HepG2 (cell line): ENCODE measurements at regions not wholly inside any gene's neighbourhood (a gene's known extent, or its start where the extent isn't known, plus 50 kb on each side); places are given as distances from the start of the nearest gene placed in this dataset.

Experiments
- ATF7-NPFF ChIP-seq: sonication (generic); formaldehyde crosslinking; IDR thresholded peaks from 2 replicates; pipeline ENCODE4 v1.8.1; 2023; ENCODE audit warnings: mild to moderate bottlenecking, low read depth, missing genetic modification reagents, moderate library complexity
- CCDC6 ChIP-seq: sonication (generic); formaldehyde crosslinking; IDR thresholded peaks from 2 replicates; pipeline ENCODE4 v1.8.1; 2022; ENCODE audit warnings: mild to moderate bottlenecking, missing genetic modification reagents, moderate library complexity
- ETV6 ChIP-seq: sonication (generic); formaldehyde crosslinking; conservative IDR thresholded peaks from 2 replicates; pipeline ENCODE4 v1.4.0; 2020; ENCODE audit warnings: missing genetic modification reagents
- FOXK2 ChIP-seq: fragments of 450-650 bp; IDR thresholded peaks from 2 replicates; pipeline ENCODE4 v1.6.1; 2016
- GPN1 ChIP-seq: sonication (generic); formaldehyde crosslinking; IDR thresholded peaks from 2 replicates; pipeline ENCODE4 v1.5.1; 2020; ENCODE audit warnings: missing genetic modification reagents, borderline replicate concordance
- HNRNPH1 ChIP-seq: fragments of 200-400 bp; formaldehyde crosslinking; optimal IDR thresholded peaks from 2 replicates; pipeline ENCODE3; 2017; ENCODE audit warnings: mild to moderate bottlenecking, low read depth, low read length
- KLF13 ChIP-seq: sonication (generic); formaldehyde crosslinking; IDR thresholded peaks from 2 replicates; pipeline ENCODE4 v1.4.0; 2020; ENCODE audit warnings: mild to moderate bottlenecking, missing genetic modification reagents
- MAZ ChIP-seq, 2 experiments: sonication (generic) in 1 of 2; formaldehyde crosslinking in 1 of 2; IDR thresholded peaks; 2 replicates each; pipeline versions ENCODE4 v1.5.0 to v1.6.1; 2012 to 2020; ENCODE audit warnings: low read depth in 2 of 2, mild to moderate bottlenecking in 2 of 2, borderline replicate concordance in 1 of 2, improper control_type of control experiment in 1 of 2, low read length in 1 of 2, missing genetic modification reagents in 1 of 2, moderate library complexity in 1 of 2
- MED13 ChIP-seq: sonication (generic); formaldehyde crosslinking; IDR thresholded peaks from 2 replicates; pipeline ENCODE4 v1.5.0; 2020; ENCODE audit warnings: missing genetic modification reagents
- ZKSCAN5 ChIP-seq: sonication (generic); formaldehyde crosslinking; IDR thresholded peaks from 2 replicates; pipeline ENCODE4 v1.5.1; 2020; ENCODE audit warnings: mild to moderate bottlenecking, missing genetic modification reagents
- ZNF101 ChIP-seq: sonication (generic); formaldehyde crosslinking; IDR thresholded peaks from 2 replicates; pipeline ENCODE4 v1.4.0; 2020; ENCODE audit warnings: mild to moderate bottlenecking, low read depth, missing genetic modification reagents, borderline replicate concordance
- ZNF160 ChIP-seq: sonication (generic); formaldehyde crosslinking; IDR thresholded peaks from 2 replicates; pipeline ENCODE4 v1.8.0; 2022; ENCODE audit warnings: mild to moderate bottlenecking, inconsistent platforms, missing genetic modification reagents
- ZNF205 ChIP-seq: IDR thresholded peaks from 2 replicates; pipeline ENCODE4 v1.6.1; 2018; ENCODE audit warnings: missing biosample characterization, missing genetic modification reagents
- ZNF274 ChIP-seq: sonication (generic); formaldehyde crosslinking; IDR thresholded peaks from 2 replicates; pipeline ENCODE4 v1.5.1; 2020; ENCODE audit warnings: mild to moderate bottlenecking, missing genetic modification reagents
- ZNF282 ChIP-seq: fragments of 450-650 bp; IDR thresholded peaks from 2 replicates; pipeline ENCODE4 v1.6.1; 2018; ENCODE audit not compliant: partially characterized antibody
- ZNF30 ChIP-seq: sonication (generic); formaldehyde crosslinking; IDR thresholded peaks from 2 replicates; pipeline ENCODE4 v1.5.0; 2020; ENCODE audit warnings: mild to moderate bottlenecking, missing genetic modification reagents
- TF ChIP-seq, protein P1 (sequence below): sonication (generic); formaldehyde crosslinking; IDR thresholded peaks from 2 replicates; pipeline ENCODE4 v1.8.1; 2023; ENCODE audit warnings: mild to moderate bottlenecking, inconsistent platforms, moderate library complexity, missing genetic modification reagents, borderline replicate concordance
- TF ChIP-seq, protein P2 (sequence below): sonication (generic); formaldehyde crosslinking; conservative IDR thresholded peaks from 2 replicates; pipeline ENCODE4 v1.8.0; 2022; ENCODE audit warnings: low read depth, missing genetic modification reagents
- TF ChIP-seq, protein P3 (sequence below): sonication (generic); formaldehyde crosslinking; IDR thresholded peaks from 2 replicates; pipeline ENCODE4 v1.5.0; 2020; ENCODE audit warnings: mild to moderate bottlenecking, missing genetic modification reagents, borderline replicate concordance

DNA sequence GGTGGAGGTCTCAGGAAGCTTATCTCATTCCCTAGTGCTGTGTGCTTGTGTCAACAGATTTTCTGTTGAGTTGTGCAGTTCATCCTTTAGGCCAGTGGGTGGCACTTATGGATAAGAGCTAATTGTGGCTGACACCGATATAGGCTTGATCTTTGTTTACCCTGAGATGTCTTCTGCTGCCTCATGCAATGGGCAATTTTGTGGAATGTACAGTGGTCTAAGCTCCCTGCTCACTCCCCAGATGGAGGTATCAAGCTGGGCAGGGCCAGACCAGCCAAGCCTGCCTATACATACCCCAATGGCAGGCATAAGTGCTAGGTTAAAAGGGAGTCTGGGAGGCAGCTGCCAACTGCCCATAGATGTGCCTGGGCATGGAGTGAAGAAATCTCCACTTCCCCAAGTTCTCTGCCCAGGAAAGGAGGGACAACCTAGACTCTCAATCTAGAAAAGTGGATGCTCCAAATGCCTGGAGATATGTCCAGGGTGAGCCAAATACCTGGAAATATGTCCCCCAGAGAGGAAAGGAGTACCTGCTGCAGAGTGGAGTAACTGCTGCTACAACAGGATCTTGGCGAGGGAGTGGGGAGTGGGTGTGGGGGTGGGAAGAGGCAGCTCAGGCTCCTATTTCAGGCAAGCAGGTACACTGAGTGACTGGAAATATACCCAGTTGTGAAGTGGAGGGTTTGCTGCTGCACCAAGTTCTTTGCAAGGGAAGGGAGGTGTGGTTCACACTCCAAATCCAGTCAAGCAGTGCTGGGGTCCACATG is 53.2 kb upstream of the ARG1 start (continued):
- TF ChIP-seq ZNF101: no peak
- peak; percentile 18; the same call in 1 of the 2 replicates for TF ChIP-seq ZNF205 (CRISPR knock-in tag)
- no peak for TF ChIP-seq KLF13 (CRISPR knock-in tag)
- no peak for TF ChIP-seq GPN1 (CRISPR knock-in tag)
- TF ChIP-seq ZNF282: no peak
- TF ChIP-seq MAZ (IDR thresholded peaks at IDR 0.05; ENCODE audit: borderline replicate concordance, low read depth, low read length): no peak
- TF ChIP-seq MAZ (CRISPR knock-in tag; IDR thresholded peaks at IDR 0.05; ENCODE audit: low read depth): no peak
- TF ChIP-seq CCDC6: no peak
- TF ChIP-seq ZNF274: no peak
- TF ChIP-seq ZNF30 (CRISPR knock-in tag): no peak
- TF ChIP-seq, protein P1, sequence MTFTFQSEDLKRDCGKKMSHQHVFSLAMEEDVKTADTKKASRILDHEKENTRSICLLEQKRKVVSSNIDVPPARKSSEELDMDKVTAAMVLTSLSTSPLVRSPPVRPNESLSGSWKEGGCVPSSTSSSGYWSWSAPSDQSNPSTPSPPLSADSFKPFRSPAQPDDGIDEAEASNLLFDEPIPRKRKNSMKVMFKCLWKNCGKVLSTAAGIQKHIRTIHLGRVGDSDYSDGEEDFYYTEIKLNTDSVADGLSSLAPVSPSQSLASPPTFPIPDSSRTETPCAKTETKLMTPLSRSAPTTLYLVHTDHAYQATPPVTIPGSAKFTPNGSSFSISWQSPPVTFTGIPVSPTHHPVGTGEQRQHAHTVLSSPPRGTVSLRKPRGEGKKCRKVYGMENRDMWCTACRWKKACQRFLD: no peak
- TF ChIP-seq FOXK2: no peak
- TF ChIP-seq HNRNPH1: no peak
- TF ChIP-seq, protein P2, sequence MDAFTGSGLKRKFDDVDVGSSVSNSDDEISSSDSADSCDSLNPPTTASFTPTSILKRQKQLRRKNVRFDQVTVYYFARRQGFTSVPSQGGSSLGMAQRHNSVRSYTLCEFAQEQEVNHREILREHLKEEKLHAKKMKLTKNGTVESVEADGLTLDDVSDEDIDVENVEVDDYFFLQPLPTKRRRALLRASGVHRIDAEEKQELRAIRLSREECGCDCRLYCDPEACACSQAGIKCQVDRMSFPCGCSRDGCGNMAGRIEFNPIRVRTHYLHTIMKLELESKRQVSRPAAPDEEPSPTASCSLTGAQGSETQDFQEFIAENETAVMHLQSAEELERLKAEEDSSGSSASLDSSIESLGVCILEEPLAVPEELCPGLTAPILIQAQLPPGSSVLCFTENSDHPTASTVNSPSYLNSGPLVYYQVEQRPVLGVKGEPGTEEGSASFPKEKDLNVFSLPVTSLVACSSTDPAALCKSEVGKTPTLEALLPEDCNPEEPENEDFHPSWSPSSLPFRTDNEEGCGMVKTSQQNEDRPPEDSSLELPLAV (CRISPR knock-in tag): no peak
- TF ChIP-seq, protein P3, sequence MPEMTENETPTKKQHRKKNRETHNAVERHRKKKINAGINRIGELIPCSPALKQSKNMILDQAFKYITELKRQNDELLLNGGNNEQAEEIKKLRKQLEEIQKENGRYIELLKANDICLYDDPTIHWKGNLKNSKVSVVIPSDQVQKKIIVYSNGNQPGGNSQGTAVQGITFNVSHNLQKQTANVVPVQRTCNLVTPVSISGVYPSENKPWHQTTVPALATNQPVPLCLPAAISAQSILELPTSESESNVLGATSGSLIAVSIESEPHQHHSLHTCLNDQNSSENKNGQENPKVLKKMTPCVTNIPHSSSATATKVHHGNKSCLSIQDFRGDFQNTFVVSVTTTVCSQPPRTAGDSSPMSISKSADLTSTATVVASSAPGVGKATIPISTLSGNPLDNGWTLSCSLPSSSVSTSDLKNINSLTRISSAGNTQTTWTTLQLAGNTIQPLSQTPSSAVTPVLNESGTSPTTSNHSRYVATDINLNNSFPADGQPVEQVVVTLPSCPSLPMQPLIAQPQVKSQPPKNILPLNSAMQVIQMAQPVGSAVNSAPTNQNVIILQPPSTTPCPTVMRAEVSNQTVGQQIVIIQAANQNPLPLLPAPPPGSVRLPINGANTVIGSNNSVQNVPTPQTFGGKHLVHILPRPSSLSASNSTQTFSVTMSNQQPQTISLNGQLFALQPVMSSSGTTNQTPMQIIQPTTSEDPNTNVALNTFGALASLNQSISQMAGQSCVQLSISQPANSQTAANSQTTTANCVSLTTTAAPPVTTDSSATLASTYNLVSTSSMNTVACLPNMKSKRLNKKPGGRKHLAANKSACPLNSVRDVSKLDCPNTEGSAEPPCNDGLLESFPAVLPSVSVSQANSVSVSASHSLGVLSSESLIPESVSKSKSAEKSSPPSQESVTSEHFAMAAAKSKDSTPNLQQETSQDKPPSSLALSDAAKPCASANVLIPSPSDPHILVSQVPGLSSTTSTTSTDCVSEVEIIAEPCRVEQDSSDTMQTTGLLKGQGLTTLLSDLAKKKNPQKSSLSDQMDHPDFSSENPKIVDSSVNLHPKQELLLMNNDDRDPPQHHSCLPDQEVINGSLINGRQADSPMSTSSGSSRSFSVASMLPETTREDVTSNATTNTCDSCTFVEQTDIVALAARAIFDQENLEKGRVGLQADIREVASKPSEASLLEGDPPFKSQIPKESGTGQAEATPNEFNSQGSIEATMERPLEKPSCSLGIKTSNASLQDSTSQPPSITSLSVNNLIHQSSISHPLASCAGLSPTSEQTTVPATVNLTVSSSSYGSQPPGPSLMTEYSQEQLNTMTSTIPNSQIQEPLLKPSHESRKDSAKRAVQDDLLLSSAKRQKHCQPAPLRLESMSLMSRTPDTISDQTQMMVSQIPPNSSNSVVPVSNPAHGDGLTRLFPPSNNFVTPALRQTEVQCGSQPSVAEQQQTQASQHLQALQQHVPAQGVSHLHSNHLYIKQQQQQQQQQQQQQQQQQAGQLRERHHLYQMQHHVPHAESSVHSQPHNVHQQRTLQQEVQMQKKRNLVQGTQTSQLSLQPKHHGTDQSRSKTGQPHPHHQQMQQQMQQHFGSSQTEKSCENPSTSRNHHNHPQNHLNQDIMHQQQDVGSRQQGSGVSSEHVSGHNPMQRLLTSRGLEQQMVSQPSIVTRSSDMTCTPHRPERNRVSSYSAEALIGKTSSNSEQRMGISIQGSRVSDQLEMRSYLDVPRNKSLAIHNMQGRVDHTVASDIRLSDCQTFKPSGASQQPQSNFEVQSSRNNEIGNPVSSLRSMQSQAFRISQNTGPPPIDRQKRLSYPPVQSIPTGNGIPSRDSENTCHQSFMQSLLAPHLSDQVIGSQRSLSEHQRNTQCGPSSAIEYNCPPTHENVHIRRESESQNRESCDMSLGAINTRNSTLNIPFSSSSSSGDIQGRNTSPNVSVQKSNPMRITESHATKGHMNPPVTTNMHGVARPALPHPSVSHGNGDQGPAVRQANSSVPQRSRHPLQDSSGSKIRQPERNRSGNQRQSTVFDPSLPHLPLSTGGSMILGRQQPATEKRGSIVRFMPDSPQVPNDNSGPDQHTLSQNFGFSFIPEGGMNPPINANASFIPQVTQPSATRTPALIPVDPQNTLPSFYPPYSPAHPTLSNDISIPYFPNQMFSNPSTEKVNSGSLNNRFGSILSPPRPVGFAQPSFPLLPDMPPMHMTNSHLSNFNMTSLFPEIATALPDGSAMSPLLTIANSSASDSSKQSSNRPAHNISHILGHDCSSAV (CRISPR knock-in tag): no peak
- no peak for TF ChIP-seq MED13
- no peak for TF ChIP-seq ZKSCAN5
- TF ChIP-seq ZNF160 (CRISPR knock-in tag): no peak
- no peak for TF ChIP-seq ATF7-NPFF (CRISPR knock-in tag)
- TF ChIP-seq ETV6 (CRISPR knock-in tag): no peak
